SK-N-SH (cell line): ENCODE measurements at regions not wholly inside any gene's neighbourhood (a gene's known extent, or its start where the extent isn't known, plus 50 kb on each side); places are given as distances from the start of the nearest gene placed in this dataset.

ENCODE experiments used
- CTCF ChIA-PET: fragments of 300-600, 350-600 bp; formaldehyde crosslinking; extraction: SDS; loops from one replicate; lab custom pipeline; 2021; lab: Yijun Ruan, JAX
- POLR2A ChIA-PET: fragments of 350-600 bp; sonication (Branson Sonifier 250); formaldehyde crosslinking; extraction: SDS; loops from one replicate; lab custom pipeline; 2020; ENCODE audit warnings: antibody characterized with exemption, inconsistent platforms; lab: Yijun Ruan, JAX
- DNase-seq: peaks from one replicate; pipeline ENCODE4 v3.0.0; 2012
- H2AFZ ChIP-seq: fragments of 200-600 bp; sonication (generic); 2 replicates; pipeline ENCODE4 v1.8.1; 2016; ENCODE audit warnings: antibody characterized with exemption, mild to moderate bottlenecking, low read depth
- H3F3A ChIP-seq: fragments of 200-600 bp; sonication (generic); replicated peaks from 2 replicates; pipeline ENCODE3; 2016; ENCODE audit warnings: antibody characterized with exemption, mild to moderate bottlenecking; ENCODE audit not compliant: insufficient read depth
- H3K27ac ChIP-seq, 2 experiments: fragments of 200-500 bp in 1 of 2; fragments of 200-600 bp in 1 of 2; sonication (Bioruptor generic) in 1 of 2; sonication (generic), shearing (Covaris generic) in 1 of 2; 2 replicates each; pipeline versions ENCODE4 v1.5.1 to v1.6.1; 2014 to 2016; ENCODE audit warnings: low read depth in 2 of 2, inconsistent platforms in 1 of 2, low read length in 1 of 2, mild to moderate bottlenecking in 1 of 2, mixed read lengths in 1 of 2
- H3K27me3 ChIP-seq: fragments of 200-600 bp; sonication (generic), shearing (Covaris generic); 2 replicates; pipeline ENCODE4 v1.6.1; 2016; ENCODE audit warnings: mixed run types; ENCODE audit not compliant: insufficient read depth
- H3K36me3 ChIP-seq, 2 experiments: fragments of 200-500 bp in 1 of 2; fragments of 200-600 bp in 1 of 2; sonication (Bioruptor generic) in 1 of 2; sonication (generic) in 1 of 2; replicated peaks in 1 of 2; 2 replicates each; pipeline versions ENCODE3 to v1.5.1; 2014 to 2016; ENCODE audit warnings: low read length in 1 of 2, mild to moderate bottlenecking in 1 of 2; ENCODE audit not compliant: insufficient read depth in 2 of 2, control insufficient read depth in 1 of 2
- H3K4me1 ChIP-seq, 2 experiments: fragments of 200-500 bp in 1 of 2; fragments of 200-600 bp in 1 of 2; sonication (Bioruptor generic) in 1 of 2; sonication (generic), shearing (Covaris generic) in 1 of 2; 2 replicates each; pipeline versions ENCODE4 v1.5.1 to v1.6.1; 2014 to 2016; ENCODE audit warnings: low read depth in 1 of 2, low read length in 1 of 2, mixed run types in 1 of 2; ENCODE audit not compliant: insufficient read depth in 2 of 2, control insufficient read depth in 1 of 2
- H3K4me2 ChIP-seq: fragments of 200-600 bp; sonication (generic), shearing (Covaris generic); 2 replicates; pipeline ENCODE4 v1.6.1; 2017; ENCODE audit warnings: mixed run types
- H3K4me3 ChIP-seq, 2 experiments: fragments of 200-500 bp in 1 of 2; fragments of 200-600 bp in 1 of 2; sonication (Bioruptor generic) in 1 of 2; sonication (generic), shearing (Covaris generic) in 1 of 2; 2 replicates each; pipeline versions ENCODE4 v1.5.1 to v1.8.1; 2014 to 2016; ENCODE audit warnings: low read depth in 2 of 2, inconsistent platforms in 1 of 2, low read length in 1 of 2, mild to moderate bottlenecking in 1 of 2, mixed read lengths in 1 of 2, moderate library complexity in 1 of 2
- H3K79me2 ChIP-seq: fragments of 200-600 bp; sonication (generic); 2 replicates; pipeline ENCODE4 v1.8.1; 2017; ENCODE audit warnings: mild to moderate bottlenecking; ENCODE audit not compliant: insufficient read depth
- H3K9ac ChIP-seq: fragments of 200-600 bp; sonication (generic); 2 replicates; pipeline ENCODE4 v1.6.1; 2017; ENCODE audit warnings: mixed run types
- H3K9me2 ChIP-seq: fragments of 200-600 bp; sonication (generic); 2 replicates; pipeline ENCODE4 v1.6.1; 2017; ENCODE audit warnings: mixed run types
- H3K9me3 ChIP-seq: fragments of 200-600 bp; sonication (generic); 2 replicates; pipeline ENCODE4 v1.6.1; 2017; ENCODE audit warnings: mixed run types, mild to moderate bottlenecking, moderate library complexity
- H4K20me1 ChIP-seq: fragments of 200-600 bp; sonication (generic); 2 replicates; pipeline ENCODE4 v1.6.1; 2017; ENCODE audit warnings: mild to moderate bottlenecking, mixed run types; ENCODE audit not compliant: insufficient read depth
- FOSL2 ChIP-seq: IDR thresholded peaks from 2 replicates; pipeline ENCODE4 v1.4.0; 2012; ENCODE audit warnings: low read depth, mild to moderate bottlenecking, moderate library complexity, borderline replicate concordance
- FOXM1 ChIP-seq: IDR thresholded peaks from 2 replicates; pipeline ENCODE4 v1.4.0; 2012; ENCODE audit warnings: low read depth, mild to moderate bottlenecking
- GABPA ChIP-seq: IDR thresholded peaks from 2 replicates; pipeline ENCODE4 v1.4.0; 2012; ENCODE audit warnings: low read depth, mild to moderate bottlenecking
- MEF2A ChIP-seq: IDR thresholded peaks from 2 replicates; pipeline ENCODE4 v1.4.0; 2012; ENCODE audit warnings: low read depth, borderline replicate concordance
- MXI1 ChIP-seq: IDR thresholded peaks from 2 replicates; pipeline ENCODE4 v1.6.1; 2012; ENCODE audit warnings: mild to moderate bottlenecking, low read depth, low read length, improper control_type of control experiment
- NRF1 ChIP-seq: IDR thresholded peaks from 2 replicates; pipeline ENCODE4 v1.6.1; 2012; ENCODE audit warnings: low read depth, mild to moderate bottlenecking, low read length
- POLR2AphosphoS5 ChIP-seq: IDR thresholded peaks from 2 replicates; pipeline ENCODE4 v1.6.1; 2012; ENCODE audit warnings: low read depth, low read length
- RCOR1 ChIP-seq: fragments of 150-350 bp; IDR thresholded peaks from 2 replicates; pipeline ENCODE4 v1.6.1; 2017; ENCODE audit warnings: antibody characterized with exemption, low read length
- SMC3 ChIP-seq: IDR thresholded peaks from 2 replicates; pipeline ENCODE4 v1.6.1; 2012; ENCODE audit warnings: low read depth, low read length, improper control_type of control experiment
- TAF1 ChIP-seq: IDR thresholded peaks from 2 replicates; pipeline ENCODE4 v1.6.1; 2012; ENCODE audit warnings: low read depth, mild to moderate bottlenecking, low read length, moderate library complexity, borderline replicate concordance
- TEAD4 ChIP-seq: IDR thresholded peaks from 2 replicates; pipeline ENCODE4 v1.4.0; 2012; ENCODE audit warnings: mild to moderate bottlenecking, borderline replicate concordance; ENCODE audit not compliant: insufficient read depth
- WGBS: methylation state at CpG from one replicate; pipeline ENCODE4 v1.1.6; 2017; ENCODE audit warnings: low lambda C conversion rate; 5-methylcytosine and 5-hydroxymethylcytosine counted together
- TF ChIP-seq, protein P1 (sequence below): IDR thresholded peaks from 2 replicates; pipeline ENCODE4 v1.6.1; 2012; ENCODE audit warnings: mild to moderate bottlenecking, low read depth, low read length, moderate library complexity
- TF ChIP-seq, protein P2 (sequence below): IDR thresholded peaks from 2 replicates; pipeline ENCODE4 v1.4.0; 2012; ENCODE audit warnings: low read depth, borderline replicate concordance

DNA sequence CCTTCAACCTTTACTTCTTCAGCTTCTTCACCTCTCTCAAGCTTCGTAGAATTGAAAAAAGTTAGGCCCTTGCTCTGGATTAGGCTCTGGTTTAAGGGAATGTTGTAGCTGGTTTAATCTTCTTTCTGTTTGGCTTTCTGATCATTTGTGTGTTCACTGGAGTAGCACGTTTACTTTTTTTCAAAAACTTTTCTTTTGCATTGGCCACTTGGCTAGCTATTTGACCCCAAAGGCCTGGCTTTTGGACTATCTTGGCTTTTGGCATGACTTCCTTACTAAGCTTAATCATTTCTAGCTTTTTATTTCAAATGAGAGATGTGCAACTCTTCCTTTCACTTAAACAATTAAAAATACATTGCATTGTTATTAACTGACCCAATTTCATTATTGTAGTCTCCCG, 1154.8 kb upstream of the ZEB2 start:
- Histone ChIP-seq H3K4me2 (no peak overlapping the region), H3K4me1 (no peaks in the 10 kb centered on the region), H3K9me3 (no peaks in the 10 kb centered on the region), H2AFZ (no peak overlapping the region), H3K36me3 (no peaks in the 10 kb centered on the region), H4K20me1 (no peaks in the 10 kb centered on the region), H3K9me2 (no peaks in the 10 kb centered on the region), H3K27ac (no peak overlapping the region), H3K4me3 (no peak overlapping the region), H3K9ac (no peak overlapping the region), H3K79me2 (no peaks in the 10 kb centered on the region), H3F3A (no peaks in the 10 kb centered on the region), H3K27me3 (no peaks in the 10 kb centered on the region)
- CTCF ChIA-PET: interaction anchor here (0.6 kb wide), 1 partner anchor 75 kb away, joined by 3 read pairs; no protein-coding TSS in a partner anchor
- WGBS: 83% methylated on average over 3 of the region's 3 CpGs
- TF ChIP-seq SMC3: no peak
- TF ChIP-seq FOXM1: no peak
- TF ChIP-seq TAF1: no peak
- DNase-seq: no peak
- POLR2A ChIA-PET: no interaction called here

DNA sequence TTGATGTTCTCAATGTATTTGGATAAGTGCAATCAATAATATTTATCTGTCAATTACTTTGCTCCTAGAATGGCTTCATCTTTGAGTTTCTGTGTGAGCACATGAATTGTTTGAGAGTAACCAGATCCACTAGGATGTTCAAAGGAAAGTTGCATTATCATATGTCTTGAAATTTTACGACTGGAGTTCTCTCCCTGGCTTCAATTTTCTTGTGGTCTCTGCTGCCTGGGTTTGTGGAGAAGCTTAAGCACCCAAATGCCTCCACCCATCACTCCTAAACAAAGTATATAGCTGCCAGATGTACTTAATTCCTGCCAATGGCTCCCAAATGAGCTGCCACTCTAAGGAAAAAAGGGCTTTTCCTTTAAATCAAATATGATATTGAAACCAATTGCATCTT, 1149.4 kb upstream of the ZEB2 start:
- CTCF ChIA-PET: no interaction called here
- Histone ChIP-seq H3K27me3 (no peaks in the 10 kb centered on the region), H3K4me2 (no peak overlapping the region)
- WGBS: 60% methylated on average over 1 of the region's 1 CpG
- TF ChIP-seq MEF2A (no peak), POLR2AphosphoS5 (no peak), NRF1 (no peak), MXI1 (no peak), GABPA (no peak), RCOR1 (no peak)
- TF ChIP-seq, all 33 proteins: peak for 0
- H3K36me3 ChIP-seq: no peaks in the 10 kb centered on the region
- H3K4me1 ChIP-seq: no peaks in the 10 kb centered on the region
- POLR2A ChIA-PET: no interaction called here
- no peak for DNase-seq
- no peaks in the 10 kb centered on the region for H3F3A ChIP-seq
- H4K20me1 ChIP-seq: no peaks in the 10 kb centered on the region
- H3K9me2 ChIP-seq: no peaks in the 10 kb centered on the region
- H3K4me3 ChIP-seq: no peak overlapping the region
- H3K9me3 ChIP-seq: no peaks in the 10 kb centered on the region
- H3K79me2 ChIP-seq: no peaks in the 10 kb centered on the region
- no peak overlapping the region for H3K9ac ChIP-seq
- peak overlapping the region; percentile 24; the same call in 1 of the 2 replicates for H2AFZ ChIP-seq
- H3K27ac ChIP-seq: no peak overlapping the region

DNA sequence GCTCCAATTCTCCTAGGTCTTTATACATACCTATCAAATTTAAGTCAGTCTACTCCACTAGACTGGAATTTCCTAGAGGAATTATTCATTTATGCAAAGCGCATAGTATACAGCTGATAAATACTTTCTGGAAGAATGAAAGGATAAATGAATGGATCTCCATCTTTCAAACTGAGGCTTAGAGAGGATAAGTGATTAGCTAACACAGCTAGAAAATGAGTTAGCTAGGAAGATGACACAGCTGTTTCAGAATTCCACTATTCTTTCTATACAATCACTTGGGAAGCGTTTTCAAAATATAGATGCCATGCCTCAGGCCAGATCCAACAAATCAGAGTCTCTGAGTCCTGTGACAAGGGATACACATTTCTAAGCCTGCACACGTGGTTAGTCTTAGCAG, 1146.6 kb upstream of the ZEB2 start:
- no peaks in the 10 kb centered on the region for H3K9me3 ChIP-seq
- H3K9me2 ChIP-seq: no peaks in the 10 kb centered on the region
- no peak overlapping the region for H3K4me2 ChIP-seq
- H2AFZ ChIP-seq: no peak overlapping the region
- no peaks in the 10 kb centered on the region for H3F3A ChIP-seq
- ChIA-PET CTCF (no interaction called here), POLR2A (no interaction called here)
- H3K36me3 ChIP-seq: no peaks in the 10 kb centered on the region
- TF ChIP-seq NRF1 (no peak), SMC3 (no peak), FOSL2 (no peak), TEAD4 (no peak), TAF1 (no peak)
- TF ChIP-seq, protein P1, sequence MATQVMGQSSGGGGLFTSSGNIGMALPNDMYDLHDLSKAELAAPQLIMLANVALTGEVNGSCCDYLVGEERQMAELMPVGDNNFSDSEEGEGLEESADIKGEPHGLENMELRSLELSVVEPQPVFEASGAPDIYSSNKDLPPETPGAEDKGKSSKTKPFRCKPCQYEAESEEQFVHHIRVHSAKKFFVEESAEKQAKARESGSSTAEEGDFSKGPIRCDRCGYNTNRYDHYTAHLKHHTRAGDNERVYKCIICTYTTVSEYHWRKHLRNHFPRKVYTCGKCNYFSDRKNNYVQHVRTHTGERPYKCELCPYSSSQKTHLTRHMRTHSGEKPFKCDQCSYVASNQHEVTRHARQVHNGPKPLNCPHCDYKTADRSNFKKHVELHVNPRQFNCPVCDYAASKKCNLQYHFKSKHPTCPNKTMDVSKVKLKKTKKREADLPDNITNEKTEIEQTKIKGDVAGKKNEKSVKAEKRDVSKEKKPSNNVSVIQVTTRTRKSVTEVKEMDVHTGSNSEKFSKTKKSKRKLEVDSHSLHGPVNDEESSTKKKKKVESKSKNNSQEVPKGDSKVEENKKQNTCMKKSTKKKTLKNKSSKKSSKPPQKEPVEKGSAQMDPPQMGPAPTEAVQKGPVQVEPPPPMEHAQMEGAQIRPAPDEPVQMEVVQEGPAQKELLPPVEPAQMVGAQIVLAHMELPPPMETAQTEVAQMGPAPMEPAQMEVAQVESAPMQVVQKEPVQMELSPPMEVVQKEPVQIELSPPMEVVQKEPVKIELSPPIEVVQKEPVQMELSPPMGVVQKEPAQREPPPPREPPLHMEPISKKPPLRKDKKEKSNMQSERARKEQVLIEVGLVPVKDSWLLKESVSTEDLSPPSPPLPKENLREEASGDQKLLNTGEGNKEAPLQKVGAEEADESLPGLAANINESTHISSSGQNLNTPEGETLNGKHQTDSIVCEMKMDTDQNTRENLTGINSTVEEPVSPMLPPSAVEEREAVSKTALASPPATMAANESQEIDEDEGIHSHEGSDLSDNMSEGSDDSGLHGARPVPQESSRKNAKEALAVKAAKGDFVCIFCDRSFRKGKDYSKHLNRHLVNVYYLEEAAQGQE: no peak
- TF ChIP-seq, protein P2, sequence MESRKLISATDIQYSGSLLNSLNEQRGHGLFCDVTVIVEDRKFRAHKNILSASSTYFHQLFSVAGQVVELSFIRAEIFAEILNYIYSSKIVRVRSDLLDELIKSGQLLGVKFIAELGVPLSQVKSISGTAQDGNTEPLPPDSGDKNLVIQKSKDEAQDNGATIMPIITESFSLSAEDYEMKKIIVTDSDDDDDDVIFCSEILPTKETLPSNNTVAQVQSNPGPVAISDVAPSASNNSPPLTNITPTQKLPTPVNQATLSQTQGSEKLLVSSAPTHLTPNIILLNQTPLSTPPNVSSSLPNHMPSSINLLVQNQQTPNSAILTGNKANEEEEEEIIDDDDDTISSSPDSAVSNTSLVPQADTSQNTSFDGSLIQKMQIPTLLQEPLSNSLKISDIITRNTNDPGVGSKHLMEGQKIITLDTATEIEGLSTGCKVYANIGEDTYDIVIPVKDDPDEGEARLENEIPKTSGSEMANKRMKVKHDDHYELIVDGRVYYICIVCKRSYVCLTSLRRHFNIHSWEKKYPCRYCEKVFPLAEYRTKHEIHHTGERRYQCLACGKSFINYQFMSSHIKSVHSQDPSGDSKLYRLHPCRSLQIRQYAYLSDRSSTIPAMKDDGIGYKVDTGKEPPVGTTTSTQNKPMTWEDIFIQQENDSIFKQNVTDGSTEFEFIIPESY: no peak
- no peaks in the 10 kb centered on the region for H3K79me2 ChIP-seq
- H3K4me1 ChIP-seq: no peaks in the 10 kb centered on the region
- WGBS: 73% methylated on average over 3 of the region's 3 CpGs
- H3K27me3 ChIP-seq: no peaks in the 10 kb centered on the region
- no peaks in the 10 kb centered on the region for H4K20me1 ChIP-seq
- DNase-seq: no peak
- H3K9ac ChIP-seq: no peak overlapping the region
- H3K27ac ChIP-seq: no peak overlapping the region
- H3K4me3 ChIP-seq: no peak overlapping the region
